A549 (cell line): ENCODE measurements at regions not wholly inside any gene's neighbourhood (a gene's known extent, or its start where the extent isn't known, plus 50 kb on each side); places are given as distances from the start of the nearest gene placed in this dataset.

Source experiments
- ATAC-seq, 2 experiments: fragments of 200-7000 bp in 1 of 2; fragments of >200 bp in 1 of 2; cut with Nextera tagmentation in 1 of 2; cut with Tn5 transposase in 1 of 2; 3 replicates each; pipeline versions ENCODE4 v1.8.0 to v1.9.1; 2018 to 2020; ENCODE audit warnings: mild to moderate bottlenecking in 1 of 2, moderate library complexity in 1 of 2
- CTCF ChIA-PET: fragments of 300-600 bp; sonication (Branson Sonifier 250); formaldehyde crosslinking; extraction: SDS; loops from one replicate; lab custom pipeline; 2021; ENCODE audit warnings: antibody characterized with exemption, inconsistent platforms; lab: Yijun Ruan, JAX
- POLR2A ChIA-PET: fragments of 350-600 bp; formaldehyde crosslinking; extraction: SDS; loops from one replicate; lab custom pipeline; 2021; ENCODE audit warnings: antibody characterized with exemption, inconsistent platforms; lab: Yijun Ruan, JAX
- DNase-seq, 2 experiments: peaks; one replicate each; pipeline versions ENCODE4 v3.0.0 to v3.0.0-alpha.2; 2011 to 2016; ENCODE audit warnings: low read depth in 1 of 2, low spot score in 1 of 2
- FAIRE-seq: peaks from 2 replicates; lab custom pipeline; 2011; peaks lifted over from hg19 to GRCh38; lab: Jason Lieb, UNC
- H3K27ac ChIP-seq, 2 experiments: fragments of >200 bp; sonication (Bioruptor Twin); formaldehyde crosslinking; 3 replicates each; pipeline ENCODE4 v1.5.1; 2016 to 2017
- H3K4me1 ChIP-seq: fragments of >200 bp; sonication (Bioruptor Twin); formaldehyde crosslinking; 3 replicates; pipeline ENCODE4 v1.6.1; 2016
- H3K4me2 ChIP-seq: fragments of >200 bp; sonication (Bioruptor Twin); formaldehyde crosslinking; 3 replicates; pipeline ENCODE4 v1.6.1; 2016
- H3K4me3 ChIP-seq: fragments of >200 bp; sonication (Bioruptor Twin); formaldehyde crosslinking; 3 replicates; pipeline ENCODE4 v1.5.1; 2016
- H3K9me3 ChIP-seq: fragments of >200 bp; sonication (Bioruptor Twin); formaldehyde crosslinking; 3 replicates; pipeline ENCODE4 v1.6.1; 2016
- CHD4 ChIP-seq: fragments of 200-600 bp; sonication (generic); IDR thresholded peaks from 2 replicates; pipeline ENCODE4 v1.6.1; 2016; ENCODE audit warnings: antibody characterized with exemption, mild to moderate bottlenecking, borderline replicate concordance
- EP300 ChIP-seq, 2 experiments: fragments of >200 bp; sonication (Bioruptor Twin); formaldehyde crosslinking; IDR thresholded peaks; 2 replicates in 1 of 2; 3 replicates in 1 of 2; pipeline ENCODE4 v1.6.1; 2016 to 2017
- FOSL2 ChIP-seq, 2 experiments: fragments of 450-650 bp in 1 of 2; fragments of >200 bp in 1 of 2; sonication (Bioruptor Twin) in 1 of 2; formaldehyde crosslinking; IDR thresholded peaks; 2 replicates each; pipeline versions ENCODE4 v1.5.0 to v1.6.1; 2016 to 2020; ENCODE audit warnings: mild to moderate bottlenecking in 1 of 2, moderate library complexity in 1 of 2
- FOXS1 ChIP-seq: fragments of 250-450 bp; sonication (Bioruptor Pico); IDR thresholded peaks from 2 replicates; pipeline ENCODE4 v1.5.0; 2020; ENCODE audit warnings: mild to moderate bottlenecking, moderate library complexity
- GATA3 ChIP-seq: IDR thresholded peaks from 2 replicates; pipeline ENCODE4 v1.6.1; 2012; ENCODE audit warnings: borderline replicate concordance
- HDAC2 ChIP-seq: fragments of 200-600 bp; sonication (generic); IDR thresholded peaks from 2 replicates; pipeline ENCODE4 v1.6.1; 2016
- HOXB13 ChIP-seq: fragments of 250-450 bp; sonication (Bioruptor Pico); IDR thresholded peaks from 2 replicates; pipeline ENCODE4 v1.5.0; 2020; ENCODE audit warnings: low read depth, mild to moderate bottlenecking, moderate library complexity
- JUNB ChIP-seq: fragments of >200 bp; sonication (Bioruptor Twin); formaldehyde crosslinking; IDR thresholded peaks from 2 replicates; pipeline ENCODE4 v1.6.1; 2016
- KDM1A ChIP-seq: fragments of 200-600 bp; sonication (generic); IDR thresholded peaks from 2 replicates; pipeline ENCODE4 v1.6.1; 2016; ENCODE audit warnings: low read depth, mild to moderate bottlenecking
- NPAS2 ChIP-seq: fragments of 250-450 bp; sonication (Bioruptor Pico); IDR thresholded peaks from 2 replicates; pipeline ENCODE4 v1.8.0; 2022; ENCODE audit warnings: mild to moderate bottlenecking, moderate library complexity, borderline replicate concordance
- PHF8 ChIP-seq: fragments of 200-600 bp; sonication (generic); IDR thresholded peaks from 2 replicates; pipeline ENCODE4 v1.6.1; 2016; ENCODE audit warnings: low read depth, mild to moderate bottlenecking, antibody characterized with exemption, moderate library complexity, borderline replicate concordance
- POLR2A ChIP-seq: IDR thresholded peaks from 2 replicates; pipeline ENCODE4 v1.6.1; 2012; ENCODE audit warnings: mild to moderate bottlenecking, low read length
- POLR2AphosphoS2 ChIP-seq: conservative IDR thresholded peaks from 2 replicates; pipeline ENCODE4 v1.6.1; 2012; ENCODE audit warnings: low read length, improper control_type of control experiment, inconsistent platforms
- RARB ChIP-seq: fragments of 250-450 bp; sonication (Bioruptor Pico); IDR thresholded peaks from 2 replicates; pipeline ENCODE4 v1.8.0; 2021; ENCODE audit warnings: mild to moderate bottlenecking, moderate library complexity
- RCOR1 ChIP-seq: fragments of 150-350 bp; IDR thresholded peaks from 2 replicates; pipeline ENCODE4 v1.6.1; 2014; ENCODE audit warnings: antibody characterized with exemption, low read length, low read depth
- TP53 ChIP-seq: fragments of 250-450 bp; sonication (Bioruptor Pico); IDR thresholded peaks from 2 replicates; pipeline ENCODE4 v1.5.0; 2021; ENCODE audit warnings: mild to moderate bottlenecking, moderate library complexity
- ZC3H11A ChIP-seq: fragments of 450-650 bp; IDR thresholded peaks from 2 replicates; pipeline ENCODE4 v1.6.1; 2014; ENCODE audit warnings: antibody characterized with exemption, mild to moderate bottlenecking
- ZFP36 ChIP-seq: fragments of 450-650 bp; IDR thresholded peaks from 2 replicates; pipeline ENCODE4 v1.6.1; 2014; ENCODE audit warnings: borderline replicate concordance; ENCODE audit not compliant: partially characterized antibody
- ZSCAN20 ChIP-seq: fragments of 250-450 bp; sonication (Bioruptor Pico); IDR thresholded peaks from 2 replicates; pipeline ENCODE4 v1.8.0; 2022; ENCODE audit warnings: mild to moderate bottlenecking, moderate library complexity
- WGBS: methylation state at CpG from one replicate; pipeline ENCODE4 v1.1.6; 2017; ENCODE audit errors: missing lambda C conversion rate; 5-methylcytosine and 5-hydroxymethylcytosine counted together
- TF ChIP-seq, protein P1 (sequence below): IDR thresholded peaks from 2 replicates; pipeline ENCODE4 v1.6.1; 2012
- TF ChIP-seq, protein P2 (sequence below): fragments of 250-450 bp; sonication (Bioruptor Pico); IDR thresholded peaks from 2 replicates; pipeline ENCODE4 v1.5.0; 2021; ENCODE audit warnings: mild to moderate bottlenecking, moderate library complexity, borderline replicate concordance
- TF ChIP-seq, protein P3 (sequence below): fragments of 250-450 bp; sonication (Bioruptor Pico); IDR thresholded peaks from 2 replicates; pipeline ENCODE4 v1.5.0; 2020; ENCODE audit warnings: low read depth, mild to moderate bottlenecking, moderate library complexity
- TF ChIP-seq, protein P4 (sequence below): fragments of 200-600 bp; sonication (generic); IDR thresholded peaks from 2 replicates; pipeline ENCODE4 v1.6.1; 2016; ENCODE audit warnings: antibody characterized with exemption, mild to moderate bottlenecking, moderate library complexity
- TF ChIP-seq, protein P5 (sequence below): IDR thresholded peaks from 2 replicates; pipeline ENCODE4 v1.6.1; 2012; ENCODE audit warnings: low read depth, borderline replicate concordance

DNA sequence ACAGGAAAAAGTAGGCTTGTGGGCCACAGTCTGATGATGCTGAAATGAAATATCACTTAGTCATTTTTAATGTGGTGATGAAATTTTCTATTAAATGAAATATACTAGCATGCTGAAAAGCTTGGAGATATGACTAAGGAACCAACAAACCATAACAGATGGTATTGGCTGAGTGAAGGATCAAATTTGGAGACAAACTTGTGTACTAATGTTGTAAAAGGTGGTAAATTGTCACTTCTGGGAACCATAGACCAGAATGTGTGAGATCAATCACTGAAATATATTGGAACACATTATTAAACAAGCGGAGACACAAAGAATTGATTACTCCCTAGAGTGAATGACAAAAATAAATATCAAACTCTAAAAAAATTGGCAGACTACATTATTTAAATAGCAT is 232.4 kb downstream of the DOK5 start:
- DNase-seq (no peak), ATAC-seq (no peak), FAIRE-seq (no peak)
- TF ChIP-seq POLR2AphosphoS2 (no peak), HOXB13 (CRISPR knock-in tag) (no peak), FOSL2 (IDR thresholded peaks at IDR 0.05) (no peak), FOSL2 (CRISPR knock-in tag; IDR thresholded peaks at IDR 0.05) (no peak), ZSCAN20 (no peak), KDM1A (no peak), TP53 (no peak), ZC3H11A (no peak), RARB (CRISPR knock-in tag) (no peak), RCOR1 (no peak), FOXS1 (no peak), JUNB (no peak), ZFP36 (no peak), CHD4 (no peak), POLR2A (no peak)
- TF ChIP-seq, protein P1, sequence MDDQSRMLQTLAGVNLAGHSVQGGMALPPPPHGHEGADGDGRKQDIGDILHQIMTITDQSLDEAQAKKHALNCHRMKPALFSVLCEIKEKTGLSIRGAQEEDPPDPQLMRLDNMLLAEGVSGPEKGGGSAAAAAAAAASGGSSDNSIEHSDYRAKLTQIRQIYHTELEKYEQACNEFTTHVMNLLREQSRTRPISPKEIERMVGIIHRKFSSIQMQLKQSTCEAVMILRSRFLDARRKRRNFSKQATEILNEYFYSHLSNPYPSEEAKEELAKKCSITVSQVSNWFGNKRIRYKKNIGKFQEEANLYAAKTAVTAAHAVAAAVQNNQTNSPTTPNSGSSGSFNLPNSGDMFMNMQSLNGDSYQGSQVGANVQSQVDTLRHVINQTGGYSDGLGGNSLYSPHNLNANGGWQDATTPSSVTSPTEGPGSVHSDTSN, result no peak
- TF ChIP-seq, protein P2, sequence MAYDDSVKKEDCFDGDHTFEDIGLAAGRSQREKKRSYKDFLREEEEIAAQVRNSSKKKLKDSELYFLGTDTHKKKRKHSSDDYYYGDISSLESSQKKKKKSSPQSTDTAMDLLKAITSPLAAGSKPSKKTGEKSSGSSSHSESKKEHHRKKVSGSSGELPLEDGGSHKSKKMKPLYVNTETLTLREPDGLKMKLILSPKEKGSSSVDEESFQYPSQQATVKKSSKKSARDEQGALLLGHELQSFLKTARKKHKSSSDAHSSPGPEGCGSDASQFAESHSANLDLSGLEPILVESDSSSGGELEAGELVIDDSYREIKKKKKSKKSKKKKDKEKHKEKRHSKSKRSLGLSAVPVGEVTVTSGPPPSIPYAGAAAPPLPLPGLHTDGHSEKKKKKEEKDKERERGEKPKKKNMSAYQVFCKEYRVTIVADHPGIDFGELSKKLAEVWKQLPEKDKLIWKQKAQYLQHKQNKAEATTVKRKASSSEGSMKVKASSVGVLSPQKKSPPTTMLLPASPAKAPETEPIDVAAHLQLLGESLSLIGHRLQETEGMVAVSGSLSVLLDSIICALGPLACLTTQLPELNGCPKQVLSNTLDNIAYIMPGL (CRISPR knock-in tag), result no peak
- TF ChIP-seq, protein P3, sequence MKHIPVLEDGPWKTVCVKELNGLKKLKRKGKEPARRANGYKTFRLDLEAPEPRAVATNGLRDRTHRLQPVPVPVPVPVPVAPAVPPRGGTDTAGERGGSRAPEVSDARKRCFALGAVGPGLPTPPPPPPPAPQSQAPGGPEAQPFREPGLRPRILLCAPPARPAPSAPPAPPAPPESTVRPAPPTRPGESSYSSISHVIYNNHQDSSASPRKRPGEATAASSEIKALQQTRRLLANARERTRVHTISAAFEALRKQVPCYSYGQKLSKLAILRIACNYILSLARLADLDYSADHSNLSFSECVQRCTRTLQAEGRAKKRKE (CRISPR knock-in tag), result no peak
- TF ChIP-seq, protein P4, sequence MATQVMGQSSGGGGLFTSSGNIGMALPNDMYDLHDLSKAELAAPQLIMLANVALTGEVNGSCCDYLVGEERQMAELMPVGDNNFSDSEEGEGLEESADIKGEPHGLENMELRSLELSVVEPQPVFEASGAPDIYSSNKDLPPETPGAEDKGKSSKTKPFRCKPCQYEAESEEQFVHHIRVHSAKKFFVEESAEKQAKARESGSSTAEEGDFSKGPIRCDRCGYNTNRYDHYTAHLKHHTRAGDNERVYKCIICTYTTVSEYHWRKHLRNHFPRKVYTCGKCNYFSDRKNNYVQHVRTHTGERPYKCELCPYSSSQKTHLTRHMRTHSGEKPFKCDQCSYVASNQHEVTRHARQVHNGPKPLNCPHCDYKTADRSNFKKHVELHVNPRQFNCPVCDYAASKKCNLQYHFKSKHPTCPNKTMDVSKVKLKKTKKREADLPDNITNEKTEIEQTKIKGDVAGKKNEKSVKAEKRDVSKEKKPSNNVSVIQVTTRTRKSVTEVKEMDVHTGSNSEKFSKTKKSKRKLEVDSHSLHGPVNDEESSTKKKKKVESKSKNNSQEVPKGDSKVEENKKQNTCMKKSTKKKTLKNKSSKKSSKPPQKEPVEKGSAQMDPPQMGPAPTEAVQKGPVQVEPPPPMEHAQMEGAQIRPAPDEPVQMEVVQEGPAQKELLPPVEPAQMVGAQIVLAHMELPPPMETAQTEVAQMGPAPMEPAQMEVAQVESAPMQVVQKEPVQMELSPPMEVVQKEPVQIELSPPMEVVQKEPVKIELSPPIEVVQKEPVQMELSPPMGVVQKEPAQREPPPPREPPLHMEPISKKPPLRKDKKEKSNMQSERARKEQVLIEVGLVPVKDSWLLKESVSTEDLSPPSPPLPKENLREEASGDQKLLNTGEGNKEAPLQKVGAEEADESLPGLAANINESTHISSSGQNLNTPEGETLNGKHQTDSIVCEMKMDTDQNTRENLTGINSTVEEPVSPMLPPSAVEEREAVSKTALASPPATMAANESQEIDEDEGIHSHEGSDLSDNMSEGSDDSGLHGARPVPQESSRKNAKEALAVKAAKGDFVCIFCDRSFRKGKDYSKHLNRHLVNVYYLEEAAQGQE, result no peak
- Histone ChIP-seq H3K9me3 (no peaks in the 10 kb centered on the region), H3K4me2 (no peak overlapping the region), H3K27ac (no peak overlapping the region), H3K4me1 (no peaks in the 10 kb centered on the region), H3K4me3 (no peak overlapping the region)
- ChIA-PET CTCF (no interaction called here), POLR2A (no interaction called here)
- 25% methylated on average over 1 of the region's 1 CpG for WGBS

DNA sequence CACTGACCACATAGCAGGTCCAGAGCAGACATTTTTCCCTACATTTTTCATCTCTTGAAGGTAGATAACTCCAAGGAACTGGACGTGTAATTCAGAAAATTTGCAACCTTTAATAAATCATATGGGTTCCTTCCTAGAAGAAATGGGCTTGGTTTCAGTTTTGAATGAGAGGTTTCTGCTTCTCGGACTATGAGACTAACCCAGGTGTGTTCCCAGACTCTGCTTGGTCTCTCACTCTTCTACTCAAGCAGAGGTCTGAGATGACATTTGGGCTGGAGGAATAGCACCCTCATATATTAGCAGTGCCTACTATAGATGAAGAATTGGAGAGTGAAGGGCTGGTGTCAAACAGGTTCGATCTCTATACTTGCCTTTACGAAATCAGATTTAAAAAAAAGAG is 231.2 kb downstream of the DOK5 start:
- TF ChIP-seq HOXB13 (CRISPR knock-in tag) (no peak), RARB (CRISPR knock-in tag) (no peak), HDAC2 (no peak), FOXS1 (no peak), JUNB (no peak), PHF8 (no peak), EP300 (IDR thresholded peaks at IDR 0.05) (no peak), GATA3 (no peak), NPAS2 (no peak)
- TF ChIP-seq, protein P3 (CRISPR knock-in tag), result no peak
- TF ChIP-seq, protein P2 (CRISPR knock-in tag), result no peak
- TF ChIP-seq, protein P5, sequence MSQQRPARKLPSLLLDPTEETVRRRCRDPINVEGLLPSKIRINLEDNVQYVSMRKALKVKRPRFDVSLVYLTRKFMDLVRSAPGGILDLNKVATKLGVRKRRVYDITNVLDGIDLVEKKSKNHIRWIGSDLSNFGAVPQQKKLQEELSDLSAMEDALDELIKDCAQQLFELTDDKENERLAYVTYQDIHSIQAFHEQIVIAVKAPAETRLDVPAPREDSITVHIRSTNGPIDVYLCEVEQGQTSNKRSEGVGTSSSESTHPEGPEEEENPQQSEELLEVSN, result no peak
- 4% methylated on average over 4 of the region's 4 CpGs for WGBS
- H3K4me2 ChIP-seq, result no peak overlapping the region
- ATAC-seq, result no peak
- DNase-seq, result no peak
- H3K9me3 ChIP-seq, result no peaks in the 10 kb centered on the region
- H3K27ac ChIP-seq, result no peak overlapping the region
- FAIRE-seq, result no peak
- no peaks in the 10 kb centered on the region for H3K4me1 ChIP-seq
- ChIA-PET CTCF (no interaction called here), POLR2A (no interaction called here)
- no peak overlapping the region for H3K4me3 ChIP-seq
